Coronary artery (tissue), 2 donors: ENCODE measurements at regions not wholly inside any gene's neighbourhood (a gene's known extent, or its start where the extent isn't known, plus 50 kb on each side); places are given as distances from the start of the nearest gene placed in this dataset.
"Not testable (repeated sequence)": the region's sequence is repeated elsewhere in the genome, so short reads cannot be mapped to it uniquely, and the experiment has no call there.

Experiments
- DNase-seq: peaks from one replicate; pipeline ENCODE4 v3.0.0-alpha.2; 2017; ENCODE audit warnings: low spot score
- H3K27ac ChIP-seq, 2 donors: fragments of 200-600 bp; sonication (generic); one replicate each; pipeline ENCODE4 v1.5.1; 2016 to 2019
- H3K4me3 ChIP-seq: fragments of 200-600 bp; sonication (generic); 2 replicates; pipeline ENCODE4 v1.5.1; 2016; ENCODE audit warnings: mild to moderate bottlenecking, moderate library complexity
- TF ChIP-seq, protein P1 (sequence below): fragments of 200-600 bp; sonication (generic); IDR thresholded peaks from one replicate; pipeline ENCODE4 v1.5.1; 2019; ENCODE audit warnings: antibody characterized with exemption

DNA sequence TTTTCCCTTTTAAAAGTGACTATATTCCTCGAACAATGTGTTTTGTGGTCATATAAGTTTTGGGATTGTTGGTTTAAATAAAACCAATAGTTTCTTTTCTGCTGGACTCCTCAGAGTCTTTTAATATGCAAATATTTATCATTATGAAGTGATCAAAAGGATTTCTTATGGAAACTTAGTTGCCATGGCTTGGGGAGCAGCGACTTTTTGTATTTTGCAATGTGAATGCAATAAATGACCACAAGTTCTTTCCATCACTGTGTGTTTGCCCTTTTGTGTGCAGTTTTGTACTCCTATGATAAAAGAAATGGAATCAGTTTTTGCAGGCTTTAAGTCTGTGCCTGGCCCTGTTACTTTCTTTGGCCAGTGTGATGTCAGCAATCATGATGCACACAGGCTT lies 68.5 kb upstream of the NUDT6 start:
- no peak for DNase-seq
- no peak overlapping the region for H3K27ac ChIP-seq
- H3K4me3 ChIP-seq = no peak overlapping the region
- TF ChIP-seq, protein P1, sequence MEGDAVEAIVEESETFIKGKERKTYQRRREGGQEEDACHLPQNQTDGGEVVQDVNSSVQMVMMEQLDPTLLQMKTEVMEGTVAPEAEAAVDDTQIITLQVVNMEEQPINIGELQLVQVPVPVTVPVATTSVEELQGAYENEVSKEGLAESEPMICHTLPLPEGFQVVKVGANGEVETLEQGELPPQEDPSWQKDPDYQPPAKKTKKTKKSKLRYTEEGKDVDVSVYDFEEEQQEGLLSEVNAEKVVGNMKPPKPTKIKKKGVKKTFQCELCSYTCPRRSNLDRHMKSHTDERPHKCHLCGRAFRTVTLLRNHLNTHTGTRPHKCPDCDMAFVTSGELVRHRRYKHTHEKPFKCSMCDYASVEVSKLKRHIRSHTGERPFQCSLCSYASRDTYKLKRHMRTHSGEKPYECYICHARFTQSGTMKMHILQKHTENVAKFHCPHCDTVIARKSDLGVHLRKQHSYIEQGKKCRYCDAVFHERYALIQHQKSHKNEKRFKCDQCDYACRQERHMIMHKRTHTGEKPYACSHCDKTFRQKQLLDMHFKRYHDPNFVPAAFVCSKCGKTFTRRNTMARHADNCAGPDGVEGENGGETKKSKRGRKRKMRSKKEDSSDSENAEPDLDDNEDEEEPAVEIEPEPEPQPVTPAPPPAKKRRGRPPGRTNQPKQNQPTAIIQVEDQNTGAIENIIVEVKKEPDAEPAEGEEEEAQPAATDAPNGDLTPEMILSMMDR = no peak

DNA sequence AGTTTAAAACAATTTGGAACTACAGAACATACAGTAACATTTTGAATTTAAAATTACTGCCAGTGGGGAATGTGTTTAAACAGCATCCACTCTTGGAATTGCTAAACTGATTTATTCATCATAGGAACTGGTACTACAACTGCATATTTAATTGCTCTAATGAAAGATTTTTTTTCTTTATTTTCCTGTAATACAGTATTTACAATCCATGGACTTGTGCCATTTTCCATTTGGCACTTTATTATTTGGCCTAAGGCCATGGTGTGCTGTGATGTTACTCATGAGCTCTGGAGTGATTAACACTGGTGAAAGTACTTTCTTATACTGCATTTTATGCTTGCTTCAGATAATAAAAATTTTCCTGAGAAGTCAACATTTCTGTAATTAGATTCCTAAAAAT lies 69.7 kb upstream of the NUDT6 start:
- TF ChIP-seq, protein P1 = no peak
- H3K27ac ChIP-seq = no peak overlapping the region
- no peak for DNase-seq
- no peak overlapping the region for H3K4me3 ChIP-seq

DNA sequence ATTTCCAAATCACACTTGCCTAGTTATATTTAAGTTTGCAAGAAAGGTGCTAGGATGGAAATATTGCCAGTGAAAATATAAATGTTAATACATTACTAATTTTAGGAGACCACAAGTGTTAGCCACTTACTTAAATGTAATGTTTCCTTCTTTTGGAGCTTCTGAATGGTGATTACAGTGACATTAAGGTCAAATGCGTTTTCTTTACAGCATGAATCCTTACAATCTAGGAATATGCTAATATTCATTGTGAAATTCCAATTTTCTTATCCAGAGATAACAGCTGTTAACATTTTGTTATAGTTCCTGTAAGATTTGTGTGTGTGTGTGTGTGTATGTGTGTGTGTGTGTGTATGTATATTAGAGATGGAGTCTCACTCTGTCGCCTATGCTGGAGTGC lies 70.2 kb upstream of the NUDT6 start:
- H3K4me3 ChIP-seq = no peak overlapping the region
- no peak overlapping the region for H3K27ac ChIP-seq
- DNase-seq = no peak
- TF ChIP-seq, protein P1 = no peak

DNA sequence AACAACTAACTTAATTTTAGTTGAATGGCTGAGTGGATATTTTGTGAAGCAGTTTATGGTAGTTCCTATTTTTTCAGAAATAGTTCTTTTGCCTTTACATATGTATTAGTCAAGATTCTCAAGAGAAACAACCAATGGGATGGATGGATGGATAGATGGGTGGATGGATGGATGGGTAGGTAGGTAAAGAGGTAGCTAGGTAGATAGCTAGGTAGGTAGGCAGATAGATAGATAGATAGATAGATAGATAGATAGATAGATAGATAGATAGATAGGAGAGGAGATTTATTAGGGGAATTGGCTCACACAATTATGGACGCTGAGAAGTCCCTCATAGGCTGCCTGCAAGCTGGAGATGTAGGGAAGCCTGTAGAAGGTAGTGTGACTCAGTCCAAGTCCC lies 74.0 kb upstream of the NUDT6 start:
- no peak for DNase-seq
- Histone ChIP-seq H3K27ac (no peak overlapping the region), H3K4me3 (no peak overlapping the region)
- TF ChIP-seq, protein P1 = no peak

DNA sequence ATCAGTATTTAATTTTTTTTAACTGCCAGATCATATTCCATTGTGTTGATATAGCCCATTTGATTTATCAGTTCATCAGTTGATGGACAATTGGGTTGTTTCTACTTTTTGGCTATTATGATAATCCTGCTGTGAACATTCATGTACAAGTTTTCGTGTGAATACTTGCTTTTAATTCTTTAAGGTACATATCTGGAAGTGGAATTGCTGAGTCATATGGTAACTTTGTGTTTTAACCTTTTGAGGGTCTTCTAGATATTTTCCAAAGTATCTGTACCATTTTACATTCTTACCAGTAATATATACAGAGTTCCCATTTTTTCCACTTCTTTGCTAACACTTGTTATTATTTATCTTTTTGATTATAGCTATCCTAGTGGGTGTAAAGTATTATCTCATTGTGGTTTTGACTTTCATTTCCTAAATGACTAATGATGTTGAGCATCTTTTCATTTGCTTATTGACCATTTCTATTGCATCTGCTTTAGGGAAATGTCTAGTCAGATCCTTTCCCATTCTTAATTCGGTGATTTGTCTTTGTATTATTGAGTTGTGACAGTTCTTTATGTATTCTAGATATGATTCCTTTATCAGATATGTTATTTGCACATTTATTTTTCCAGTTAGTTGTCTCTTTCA lies 75.2 kb upstream of the NUDT6 start:
- TF ChIP-seq, protein P1 = no peak

DNA sequence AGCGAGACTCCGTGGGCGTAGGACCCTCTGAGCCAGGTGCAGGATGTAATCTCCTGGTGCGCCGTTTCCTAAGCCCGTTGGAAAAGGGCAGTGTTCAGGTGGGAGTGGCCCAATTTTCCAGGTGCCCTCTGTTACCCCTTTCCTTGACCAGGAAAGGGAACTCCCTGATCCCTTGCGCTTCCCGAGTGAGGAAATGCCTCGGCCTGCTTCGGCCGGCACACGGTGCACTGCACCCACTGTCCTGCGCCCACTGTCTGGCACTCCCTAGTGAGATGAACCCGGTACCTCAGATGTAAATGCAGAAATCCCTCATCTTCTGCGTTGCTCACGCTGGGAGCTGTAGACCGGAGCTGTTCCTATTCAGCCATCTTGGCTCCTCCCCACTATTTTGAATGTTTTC lies 81.7 kb upstream of the NUDT6 start:
- DNase-seq, H3K4me3 ChIP-seq: not testable (repeated sequence)

More for the DNA sequence above, 75.2 kb upstream of the NUDT6 start:
- DNase-seq = no peak
- no peak overlapping the region for H3K4me3 ChIP-seq
- H3K27ac ChIP-seq = no peak overlapping the region

DNA sequence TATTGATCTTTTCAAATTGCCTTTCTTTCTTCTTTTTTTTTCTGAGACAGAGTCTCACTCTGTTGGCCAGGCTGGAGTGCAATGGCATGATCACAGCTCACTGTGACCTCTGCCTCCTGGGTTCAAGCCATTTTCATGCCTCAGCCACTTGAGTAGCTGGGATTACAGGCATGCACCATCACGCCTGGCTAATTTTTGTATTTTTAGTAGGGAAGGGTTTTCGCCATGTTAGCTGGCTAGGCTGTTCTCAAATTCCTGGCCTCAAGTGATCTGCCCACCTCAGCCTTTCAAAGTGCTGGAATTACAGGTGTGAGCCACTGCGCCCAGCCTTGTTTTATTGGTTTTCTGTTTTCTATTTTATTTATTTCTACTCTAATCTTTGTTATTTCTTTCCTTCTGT lies 82.7 kb upstream of the NUDT6 start:
- DNase-seq, H3K27ac ChIP-seq, H3K4me3 ChIP-seq: not testable (repeated sequence)

More for the DNA sequence above, 81.7 kb upstream of the NUDT6 start:
- H3K27ac ChIP-seq = not testable (repeated sequence)

DNA sequence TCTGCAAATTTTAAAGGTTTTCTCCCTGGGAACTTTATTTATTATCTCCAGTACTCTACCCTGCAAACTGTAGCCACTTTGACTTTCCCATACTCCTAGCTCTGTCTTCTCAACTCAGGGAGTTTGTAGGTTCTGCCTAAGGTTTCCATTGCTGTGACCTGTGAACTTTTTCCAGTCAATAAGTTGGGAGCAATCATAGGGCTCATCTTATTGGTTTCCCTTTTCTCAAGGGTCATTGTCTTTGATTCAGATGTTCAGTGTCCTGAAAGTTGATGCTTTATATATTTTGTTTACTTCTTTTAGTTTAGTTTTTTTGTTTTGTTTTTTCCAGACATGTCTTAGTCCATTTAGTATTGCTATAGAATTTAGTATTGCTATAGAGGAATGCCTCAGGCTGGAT lies 85.3 kb upstream of the NUDT6 start:
- H3K27ac ChIP-seq = no peak overlapping the region
- TF ChIP-seq, protein P1 = no peak

DNA sequence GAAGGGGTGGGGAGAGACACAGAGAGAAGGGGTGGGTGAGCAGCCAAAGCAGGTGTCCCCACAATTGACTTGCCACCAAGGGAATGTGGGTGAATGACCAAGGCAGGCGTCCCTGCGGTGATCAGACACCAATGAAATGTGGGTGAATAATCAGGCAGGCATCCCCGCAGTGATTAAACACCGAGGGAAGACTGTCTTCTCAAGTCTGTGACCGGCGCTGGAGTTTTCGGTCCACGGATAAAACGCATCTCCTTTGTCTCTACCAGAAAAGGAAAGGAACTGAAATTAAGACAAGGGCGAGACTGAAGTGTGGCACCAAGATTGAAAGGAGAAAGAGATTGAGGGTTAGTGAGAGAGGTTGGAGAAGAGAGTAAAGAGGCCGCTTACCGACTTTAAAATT lies 90.0 kb upstream of the NUDT6 start:
- H3K4me3 ChIP-seq, H3K27ac ChIP-seq, DNase-seq: not testable (repeated sequence)

More for the DNA sequence above, 85.3 kb upstream of the NUDT6 start:
- no peak overlapping the region for H3K4me3 ChIP-seq
- no peak for DNase-seq
